ENCODE measurements at regions not wholly inside any gene's neighbourhood (a gene's known extent, or its start where the extent isn't known, plus 50 kb on each side); places are given as distances from the start of the nearest gene placed in this dataset.

GRCh38 chr2:239893236-239893515 lies 132.0 kb downstream of the NDUFA10 start:
- Mint-ChIP-seq H3K27ac (ENCODE audit: low read depth, unreplicated experiment) (no peak overlapping the region), H3K4me3 (ENCODE audit: unreplicated experiment) (no peak overlapping the region), H3K36me3 (ENCODE audit: insufficient read depth, unreplicated experiment) (no peaks in the 10 kb centered on the region), H3K27me3 (ENCODE audit: insufficient read depth, unreplicated experiment) (peaks cover 71% of the 10 kb centered on the region), H3K4me1 (ENCODE audit: insufficient read depth, unreplicated experiment) (no peaks in the 10 kb centered on the region), H3K9me3 (ENCODE audit: unreplicated experiment) (peaks cover 14% of the 10 kb centered on the region)
- DNase-seq (ENCODE audit: unreplicated experiment): no peak
- ChIA-PET CTCF (no interaction called here), POLR2A (no interaction called here)
- no TSS peak for BruUV-seq (replicated peaks)
- TF ChIP-seq CTCF (IDR thresholded peaks at IDR 0.05; ENCODE audit: unreplicated experiment): no peak
- intact Hi-C loops (cut with micrococcal nuclease): loop anchor here (5.0 kb wide), 1 partner anchor 99 kb away; no protein-coding TSS in a partner anchor

DNA sequence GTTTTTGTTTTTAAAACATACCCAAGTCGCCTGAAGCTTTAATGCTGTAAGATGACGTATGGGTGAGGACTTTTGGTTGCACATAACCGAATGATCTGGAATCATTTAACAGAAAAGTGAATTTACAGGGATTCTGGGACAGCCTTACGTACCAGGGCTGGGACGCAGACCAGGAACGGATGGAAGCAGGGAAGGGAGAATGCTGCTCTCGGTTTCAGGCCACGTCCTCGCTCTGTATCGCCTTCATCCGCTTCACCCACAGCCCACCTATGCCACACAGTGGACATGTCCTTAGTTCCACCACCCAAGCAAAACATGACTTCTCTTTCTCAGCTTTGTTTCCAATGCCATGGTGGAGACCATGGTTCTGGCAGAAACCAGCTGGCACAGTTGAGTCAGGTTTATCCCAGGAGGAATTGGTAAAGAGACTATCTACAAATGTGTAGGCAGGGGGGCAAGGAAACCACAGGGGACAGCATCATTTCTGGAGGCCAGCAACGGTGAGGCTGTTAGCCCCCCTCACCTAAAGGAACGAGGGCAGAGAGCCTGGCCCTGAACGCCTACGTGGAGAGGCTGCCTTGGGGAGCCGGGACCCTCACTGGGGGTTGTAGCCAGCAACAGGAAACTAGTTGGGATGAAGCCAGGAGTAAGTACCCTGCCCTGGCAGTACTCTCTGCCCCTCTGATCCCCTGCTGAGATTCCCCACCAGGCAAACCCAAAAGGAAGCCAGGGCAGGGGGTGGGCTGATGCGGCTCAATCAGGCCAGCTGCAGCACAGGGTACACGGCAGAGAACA lies 132.5 kb downstream of the NDUFA10 start:
- no peak for TF ChIP-seq CTCF (IDR thresholded peaks at IDR 0.05; ENCODE audit: unreplicated experiment)
- peaks cover 14% of the 10 kb centered on the region for H3K9me3 Mint-ChIP-seq (ENCODE audit: unreplicated experiment)
- H3K4me1 Mint-ChIP-seq (ENCODE audit: insufficient read depth, unreplicated experiment): no peaks in the 10 kb centered on the region
- H3K27ac Mint-ChIP-seq (ENCODE audit: low read depth, unreplicated experiment): no peak overlapping the region
- DNase-seq (ENCODE audit: unreplicated experiment): no peak
- H3K36me3 Mint-ChIP-seq (ENCODE audit: insufficient read depth, unreplicated experiment): no peaks in the 10 kb centered on the region
- ChIA-PET CTCF (no interaction called here), POLR2A (no interaction called here)
- H3K27me3 Mint-ChIP-seq (ENCODE audit: insufficient read depth, unreplicated experiment): peaks cover 76% of the 10 kb centered on the region
- no peak overlapping the region for H3K4me3 Mint-ChIP-seq (ENCODE audit: unreplicated experiment)
- intact Hi-C loops (cut with micrococcal nuclease): loop anchor here (5.0 kb wide), 1 partner anchor 100 kb away; no protein-coding TSS in a partner anchor
- no TSS peak for BruUV-seq (replicated peaks)

DNA sequence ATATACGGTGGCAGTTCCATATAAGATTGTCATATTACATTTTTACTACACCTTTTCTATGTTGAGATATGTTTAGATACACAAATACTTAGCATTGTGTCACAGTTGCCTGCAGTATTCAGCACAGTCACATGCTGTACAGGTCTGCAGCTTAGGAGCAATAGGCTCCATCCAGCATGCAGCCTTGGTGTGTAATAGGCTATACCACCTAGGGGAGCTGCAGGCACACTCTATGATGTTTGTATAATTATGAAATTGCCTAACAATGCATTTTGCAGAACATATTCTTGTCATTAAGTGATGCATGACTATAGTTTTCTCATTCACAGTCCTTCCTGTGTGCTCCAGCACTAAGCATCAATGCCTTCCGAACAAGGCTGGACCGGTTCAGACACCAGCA lies 133.4 kb downstream of the NDUFA10 start:
- peaks cover 82% of the 10 kb centered on the region for H3K27me3 Mint-ChIP-seq (ENCODE audit: insufficient read depth, unreplicated experiment)
- no TSS peak for BruUV-seq (replicated peaks)

DNA sequence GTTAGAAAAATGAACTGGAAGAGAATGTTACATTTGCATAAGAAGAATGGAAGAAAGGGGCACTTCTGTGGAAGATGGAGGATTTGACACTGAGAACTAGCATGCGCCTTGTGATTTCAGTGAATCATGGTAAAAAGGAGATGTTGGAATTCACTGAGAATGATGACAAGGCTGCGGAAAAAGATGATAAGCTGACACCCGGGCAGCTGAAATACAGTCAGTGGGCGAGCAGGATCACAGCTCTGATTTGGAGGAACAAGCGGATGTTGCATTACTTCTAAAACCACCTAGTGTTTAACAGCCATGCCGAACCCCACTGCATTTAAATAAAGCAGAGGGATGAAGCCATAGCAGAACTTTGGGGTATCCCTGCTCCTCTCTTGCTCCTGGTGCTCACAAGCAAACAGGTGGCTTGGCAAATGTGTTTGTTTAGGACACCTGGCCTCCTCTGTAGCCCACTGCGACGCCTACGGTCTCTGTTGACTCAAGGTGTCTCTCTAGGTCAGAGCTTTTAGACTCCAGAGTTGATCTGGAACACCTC lies 134.9 kb downstream of the NDUFA10 start:
- H3K4me1 Mint-ChIP-seq (ENCODE audit: insufficient read depth, unreplicated experiment): no peaks in the 10 kb centered on the region
- DNase-seq (ENCODE audit: unreplicated experiment): no peak
- ChIA-PET CTCF (interaction anchor here (0.7 kb wide), 1 partner anchor 10 kb away, joined by 4 read pairs; no protein-coding TSS in a partner anchor), POLR2A (no interaction called here)
- H3K4me3 Mint-ChIP-seq (ENCODE audit: unreplicated experiment): no peak overlapping the region
- no TSS peak for BruUV-seq (replicated peaks)
- H3K36me3 Mint-ChIP-seq (ENCODE audit: insufficient read depth, unreplicated experiment): no peaks in the 10 kb centered on the region
- no peak for TF ChIP-seq CTCF (IDR thresholded peaks at IDR 0.05; ENCODE audit: unreplicated experiment)
- peaks cover 72% of the 10 kb centered on the region for H3K27me3 Mint-ChIP-seq (ENCODE audit: insufficient read depth, unreplicated experiment)
- intact Hi-C loops (cut with micrococcal nuclease): loop anchor here (5.0 kb wide), 1 partner anchor 102 kb away; no protein-coding TSS in a partner anchor
- H3K27ac Mint-ChIP-seq (ENCODE audit: low read depth, unreplicated experiment): no peak overlapping the region
- peaks cover 28% of the 10 kb centered on the region for H3K9me3 Mint-ChIP-seq (ENCODE audit: unreplicated experiment)

More for the DNA sequence above, 133.4 kb downstream of the NDUFA10 start:
- no peak overlapping the region for H3K27ac Mint-ChIP-seq (ENCODE audit: low read depth, unreplicated experiment)
- intact Hi-C loops (cut with micrococcal nuclease): loop anchor here (5.0 kb wide), 1 partner anchor 101 kb away; no protein-coding TSS in a partner anchor
- DNase-seq (ENCODE audit: unreplicated experiment): no peak
- no peak overlapping the region for H3K4me3 Mint-ChIP-seq (ENCODE audit: unreplicated experiment)
- H3K9me3 Mint-ChIP-seq (ENCODE audit: unreplicated experiment): peaks cover 16% of the 10 kb centered on the region
- no peaks in the 10 kb centered on the region for H3K4me1 Mint-ChIP-seq (ENCODE audit: insufficient read depth, unreplicated experiment)
- TF ChIP-seq CTCF (IDR thresholded peaks at IDR 0.05; ENCODE audit: unreplicated experiment): no peak
- ChIA-PET POLR2A (no interaction called here), CTCF (no interaction called here)
- no peaks in the 10 kb centered on the region for H3K36me3 Mint-ChIP-seq (ENCODE audit: insufficient read depth, unreplicated experiment)

Measured in MCF 10A (cell line).